ENCODE measurements at regions not wholly inside any gene's neighbourhood (a gene's known extent, or its start where the extent isn't known, plus 50 kb on each side); places are given as distances from the start of the nearest gene placed in this dataset.

DNA sequence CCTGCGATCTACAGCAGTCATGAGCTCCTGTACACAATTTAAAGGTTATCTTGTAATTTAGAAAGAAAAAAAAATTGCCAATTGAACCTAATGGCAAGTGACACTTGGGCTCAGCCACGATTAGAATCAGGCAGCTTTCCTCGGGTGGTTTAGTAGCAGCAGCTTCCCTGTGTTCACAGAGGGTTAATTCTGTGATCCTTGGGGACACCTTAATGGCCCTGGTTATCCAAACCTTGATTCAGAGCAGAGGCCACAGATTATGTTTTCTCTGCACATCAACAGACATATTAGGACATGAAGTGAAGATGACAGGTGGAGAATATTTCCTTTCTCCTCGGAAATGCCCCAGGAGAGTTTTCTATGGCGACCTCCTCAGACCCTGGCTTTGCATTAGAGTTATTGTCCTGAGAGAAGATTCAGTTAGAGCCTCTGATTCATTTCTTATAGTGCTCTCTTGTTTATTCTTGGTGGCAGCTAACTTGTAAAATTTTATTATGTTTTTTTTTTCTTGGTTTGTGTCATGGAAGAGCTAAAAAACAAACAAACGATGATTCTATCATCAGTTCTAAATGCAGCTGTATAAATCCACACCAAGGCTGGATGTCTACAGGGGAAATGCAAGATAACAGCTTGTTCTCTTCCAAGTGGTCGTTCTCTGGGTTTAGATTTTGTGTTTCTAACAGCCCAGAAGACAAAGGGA lies 351.2 kb upstream of the DYNLRB2 start:
- DNase-seq (ENCODE audit: low read depth in 2 of 2): no peak

DNA sequence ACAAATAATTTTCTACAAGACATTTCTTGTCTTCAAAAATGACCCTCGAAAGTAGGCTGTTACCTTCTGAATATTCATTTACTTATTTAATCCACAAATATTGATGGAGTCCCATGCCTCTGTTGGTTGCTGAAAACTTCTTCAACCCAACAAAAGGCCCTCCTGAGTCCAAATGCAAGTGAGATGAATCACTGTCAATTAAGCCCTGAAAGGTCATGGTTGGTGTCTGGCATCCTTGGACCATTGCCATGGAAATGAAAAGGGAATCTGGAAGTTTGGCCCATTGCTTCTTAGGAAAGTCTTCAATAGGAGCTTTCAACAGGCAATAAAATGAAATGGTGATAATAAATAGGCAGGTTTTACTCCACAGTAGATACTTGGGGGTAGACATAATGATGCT lies 364.7 kb upstream of the DYNLRB2 start:
- DNase-seq (ENCODE audit: low read depth in 2 of 2): no peak

DNA sequence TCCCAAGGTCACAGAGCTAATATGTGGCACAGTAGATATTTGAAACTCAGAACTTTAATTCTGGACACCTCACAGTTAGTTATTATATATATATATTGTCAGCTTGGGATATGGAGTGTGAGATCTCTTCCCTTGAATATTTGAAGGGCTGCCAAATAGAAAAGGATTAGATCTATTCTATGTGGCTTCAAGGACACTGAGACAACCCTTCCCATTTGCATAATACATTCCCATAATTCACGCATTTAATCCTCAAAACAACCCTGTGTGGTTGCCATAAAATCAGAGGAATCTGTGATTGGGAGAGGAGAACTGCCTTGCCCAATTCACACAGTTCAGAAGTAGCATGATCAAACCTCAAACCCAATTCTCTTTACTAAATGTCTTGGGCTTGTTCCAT lies 365.8 kb upstream of the DYNLRB2 start:
- no peak for DNase-seq (ENCODE audit: low read depth in 2 of 2)

GRCh38 chr16:80174416-80174815 lies 366.4 kb upstream of the DYNLRB2 start:
- DNase-seq (ENCODE audit: low read depth in 2 of 2): no peak

DNA sequence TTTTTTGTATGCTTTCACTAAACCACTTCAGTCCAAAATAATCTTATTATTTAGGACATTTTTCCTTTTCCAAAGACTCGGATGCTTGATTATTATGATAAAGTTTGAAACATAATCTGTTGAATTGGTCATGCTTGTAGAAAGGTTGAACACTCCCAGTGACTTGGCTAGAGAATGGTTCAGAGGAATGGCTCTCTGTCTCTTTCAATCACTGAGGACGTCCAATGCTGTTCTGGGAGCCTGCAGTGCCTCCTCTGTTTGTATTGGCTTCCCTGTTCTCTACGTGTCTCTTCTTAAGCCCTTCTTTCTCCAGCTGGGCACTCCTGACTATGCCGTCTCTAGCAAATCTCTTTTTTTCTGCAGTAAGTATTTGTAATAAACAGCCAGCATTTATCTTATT lies 369.0 kb upstream of the DYNLRB2 start:
- DNase-seq (ENCODE audit: low read depth in 2 of 2): no peak

DNA sequence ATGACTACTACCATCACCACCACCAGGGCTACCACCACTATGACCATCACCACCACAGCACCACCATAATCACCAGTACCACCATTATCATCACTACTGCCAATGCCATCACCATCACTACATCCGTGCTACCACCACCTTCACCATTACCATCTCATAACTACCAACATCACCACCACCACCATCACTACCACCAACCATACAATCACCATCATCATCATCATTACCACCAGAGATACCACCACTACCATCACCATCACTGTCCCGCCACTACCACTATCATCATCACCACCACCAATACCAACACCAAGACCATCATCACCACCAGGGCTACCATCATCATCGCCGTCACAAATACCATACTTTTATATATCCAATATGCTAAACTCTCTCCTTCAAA lies 369.6 kb upstream of the DYNLRB2 start:
- DNase-seq (ENCODE audit: low read depth in 2 of 2): no peak

DNA sequence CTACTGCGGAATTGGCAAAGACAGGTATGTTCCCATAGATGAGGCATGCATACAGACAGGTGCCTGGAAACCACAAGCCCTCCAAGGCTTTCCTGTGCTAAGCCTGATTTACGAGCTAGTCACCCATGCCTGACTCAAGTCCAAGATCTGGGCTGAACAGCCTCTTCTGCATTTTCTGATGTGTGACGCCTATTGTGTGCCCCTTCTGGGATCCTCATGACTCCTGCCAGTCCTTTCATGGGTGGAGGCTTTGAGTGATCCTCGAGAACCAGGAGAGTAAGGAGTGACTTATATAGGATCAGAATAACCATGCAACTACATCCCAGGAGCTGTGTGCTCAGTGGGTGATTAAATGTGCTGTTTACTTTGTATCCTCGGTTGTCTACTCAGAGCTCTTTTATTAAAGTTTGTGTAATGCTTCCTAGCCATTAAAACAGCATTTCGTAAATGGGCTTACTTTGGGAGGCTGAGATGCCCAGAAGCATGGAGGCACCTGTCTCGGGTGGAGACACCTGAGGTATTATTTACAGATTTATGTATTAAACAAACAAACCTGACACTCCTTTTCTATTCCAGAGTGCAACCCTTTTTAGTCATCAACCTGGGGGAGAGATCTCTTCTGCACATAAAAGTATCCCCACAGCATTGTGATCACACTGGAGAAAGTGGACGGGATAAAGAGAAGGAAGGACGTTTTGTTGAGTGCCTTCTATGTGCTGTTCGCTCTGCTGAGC lies 373.0 kb upstream of the DYNLRB2 start:
- DNase-seq (ENCODE audit: low read depth in 2 of 2): no peak

GRCh38 chr16:80166082-80166481 lies 374.7 kb upstream of the DYNLRB2 start:
- no peak for DNase-seq (ENCODE audit: low read depth in 2 of 2)

- no peak for DNase-seq (ENCODE audit: low read depth in 2 of 2)
These were observed 375.7 kb upstream of the DYNLRB2 start for GRCh38 chr16:80164966-80165550.

- no peak for DNase-seq (ENCODE audit: low read depth in 2 of 2)
These were observed 377.5 kb upstream of the DYNLRB2 start for GRCh38 chr16:80163339-80163738.

DNA sequence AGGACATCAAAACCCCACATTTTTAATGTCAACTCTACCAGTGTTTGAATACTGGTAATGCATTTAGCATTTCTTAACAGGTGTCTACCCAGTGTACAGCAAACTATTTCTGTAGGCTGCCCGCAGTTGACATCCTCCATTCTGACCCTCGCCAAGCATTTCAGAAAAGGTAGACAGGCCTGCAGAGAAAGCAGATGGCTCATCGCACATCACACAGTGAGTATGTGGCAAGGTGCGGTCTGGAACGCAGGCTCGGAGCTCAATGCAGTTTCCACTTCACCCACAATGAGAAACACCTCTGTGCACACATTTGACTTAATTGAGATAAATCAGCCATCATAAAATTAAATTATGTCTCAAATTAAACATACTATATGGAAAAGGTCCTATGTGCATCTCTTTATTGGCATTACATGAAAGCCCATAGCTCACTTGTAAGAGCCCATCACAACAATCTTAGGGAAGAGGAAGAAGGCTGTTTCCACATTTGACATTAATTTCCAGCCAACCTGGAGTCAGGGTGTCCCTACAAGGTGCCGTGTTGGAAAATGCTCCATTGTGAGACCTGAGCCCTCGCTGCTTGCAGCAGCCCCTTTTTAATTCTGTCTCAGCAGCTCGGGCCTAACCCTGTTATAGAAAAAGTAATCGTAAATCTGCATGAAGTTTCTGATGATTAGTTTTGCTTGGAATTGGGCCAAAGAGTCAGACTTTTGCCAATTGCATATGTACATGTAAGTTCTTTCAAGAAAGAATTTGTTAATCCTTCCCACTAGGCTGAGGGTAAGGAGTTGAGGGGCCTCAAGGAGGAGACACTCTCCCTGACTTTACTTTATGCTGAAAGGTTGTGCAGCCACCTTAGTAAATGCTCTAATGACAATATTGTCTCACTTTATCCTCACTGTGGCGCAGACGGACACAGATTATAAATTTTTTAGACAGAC lies 378.7 kb upstream of the DYNLRB2 start:
- DNase-seq (ENCODE audit: low read depth in 2 of 2): no peak

GRCh38 chr16:80158766-80159165 lies 382.0 kb upstream of the DYNLRB2 start:
- no peak for DNase-seq (ENCODE audit: low read depth in 2 of 2)

- no peak for DNase-seq (ENCODE audit: low read depth in 2 of 2)
These were observed 389.1 kb upstream of the DYNLRB2 start for GRCh38 chr16:80151722-80152111.

DNA sequence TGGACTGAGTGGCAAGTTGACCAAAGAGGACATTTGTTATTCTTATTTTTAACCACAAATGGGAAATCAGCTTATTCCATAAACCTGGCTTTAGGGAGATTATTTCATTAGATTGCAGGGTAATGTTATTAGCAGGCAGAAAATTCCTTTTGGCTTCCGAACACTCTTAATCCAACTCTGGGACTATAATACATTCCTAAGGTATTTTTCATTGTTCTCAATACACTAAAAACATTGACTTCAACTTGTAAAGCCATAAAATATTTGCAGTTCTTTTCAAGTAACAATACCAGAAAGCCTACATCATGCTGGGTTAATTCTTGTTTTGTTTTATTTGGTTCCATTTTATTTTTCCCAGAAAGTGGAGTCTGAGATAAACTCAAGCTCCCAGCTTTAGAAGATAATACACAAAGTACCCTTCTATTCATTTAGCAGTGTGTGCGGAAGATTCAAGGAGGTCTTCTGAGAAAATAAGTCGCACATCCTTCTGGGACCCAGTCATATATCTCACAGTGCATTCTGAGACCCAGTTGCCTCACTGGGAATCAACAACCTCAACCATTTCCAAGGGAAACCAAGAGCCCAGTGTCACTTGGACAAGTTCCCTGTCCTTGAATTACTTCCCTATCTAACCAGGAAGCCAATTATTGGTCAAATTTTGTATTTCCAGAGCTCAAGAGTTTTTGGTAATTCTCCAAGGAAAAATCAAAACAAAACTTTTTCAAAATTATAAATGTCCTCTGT lies 389.6 kb upstream of the DYNLRB2 start:
- DNase-seq (ENCODE audit: low read depth in 2 of 2): no peak

DNA sequence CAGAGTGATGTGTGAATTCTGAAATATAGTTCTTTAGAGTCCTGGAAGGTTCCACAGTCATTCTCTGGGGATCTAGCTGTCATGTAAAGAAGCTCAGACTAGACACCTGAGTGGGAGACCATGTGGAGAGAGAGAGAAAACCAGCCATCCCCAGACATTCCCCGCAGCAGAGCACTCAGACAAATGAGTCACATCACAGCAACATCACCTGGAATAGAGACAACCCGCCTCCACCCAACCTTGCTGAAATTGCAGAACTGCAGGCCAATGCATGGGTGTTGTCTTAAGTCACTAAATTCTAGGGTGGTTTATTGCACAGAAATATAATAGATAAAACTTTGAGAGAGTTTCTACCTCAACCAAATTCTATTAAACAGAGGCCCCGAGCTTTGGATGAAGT lies 392.0 kb upstream of the DYNLRB2 start:
- no peak for DNase-seq (ENCODE audit: low read depth in 2 of 2)

DNA sequence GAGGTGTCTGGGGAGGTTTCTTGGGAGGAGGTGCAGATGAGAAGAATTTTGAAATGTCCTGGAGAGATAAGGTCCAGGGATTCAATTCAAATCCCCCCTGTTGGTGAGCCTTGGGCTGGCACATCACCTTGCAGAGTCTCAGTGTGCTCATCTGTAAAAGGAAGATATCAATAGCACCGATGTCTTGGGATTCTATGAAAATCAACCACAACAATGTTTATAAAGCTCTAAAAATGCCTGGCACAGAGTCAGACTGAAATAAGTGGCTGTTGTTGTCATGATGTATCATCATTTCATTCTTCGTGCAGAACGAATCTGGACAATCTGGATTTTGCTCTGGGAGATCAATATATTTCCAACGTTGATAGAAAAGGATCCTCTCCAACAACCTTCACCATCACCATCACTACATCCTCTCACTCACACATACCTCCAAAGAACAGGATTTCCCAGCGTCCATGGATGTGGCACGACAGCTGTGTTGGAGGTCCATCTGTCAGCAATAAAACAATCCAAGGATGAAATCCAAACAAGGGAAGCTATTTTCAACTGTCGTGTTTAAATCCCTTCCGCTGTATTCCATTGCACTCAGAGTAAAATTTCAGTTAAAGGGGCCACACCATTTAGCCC lies 393.7 kb upstream of the DYNLRB2 start:
- DNase-seq (ENCODE audit: low read depth in 2 of 2): no peak

- DNase-seq (ENCODE audit: low read depth in 2 of 2): no peak
These were observed 396.6 kb upstream of the DYNLRB2 start for GRCh38 chr16:80144191-80144590.

GRCh38 chr16:80142940-80143339 lies 397.9 kb upstream of the DYNLRB2 start:
- no peak for DNase-seq (ENCODE audit: low read depth in 2 of 2)

GRCh38 chr16:80142281-80142680 lies 398.5 kb upstream of the DYNLRB2 start:
- no peak for DNase-seq (ENCODE audit: low read depth in 2 of 2)

GRCh38 chr16:80129791-80130190 lies 411.0 kb upstream of the DYNLRB2 start:
- DNase-seq (ENCODE audit: low read depth in 2 of 2): no peak

GRCh38 chr16:80125677-80126076 lies 415.1 kb upstream of the DYNLRB2 start:
- no peak for DNase-seq (ENCODE audit: low read depth in 2 of 2)
